GM18502 (cell line): ENCODE measurements at regions not wholly inside any gene's neighbourhood (a gene's known extent, or its start where the extent isn't known, plus 50 kb on each side); places are given as distances from the start of the nearest gene placed in this dataset.

Experiments used
- ATAC-seq: cut with Tn5 transposase; IDR thresholded peaks from one replicate; pipeline ENCODE4 v1.9.1; 2021; ENCODE audit warnings: mild to moderate bottlenecking; ENCODE audit not compliant: unreplicated experiment, poor library complexity

- no peak for ATAC-seq
Measured at GRCh38 chr6:81486234-81486633, 266.2 kb downstream of the TENT5A start.

DNA sequence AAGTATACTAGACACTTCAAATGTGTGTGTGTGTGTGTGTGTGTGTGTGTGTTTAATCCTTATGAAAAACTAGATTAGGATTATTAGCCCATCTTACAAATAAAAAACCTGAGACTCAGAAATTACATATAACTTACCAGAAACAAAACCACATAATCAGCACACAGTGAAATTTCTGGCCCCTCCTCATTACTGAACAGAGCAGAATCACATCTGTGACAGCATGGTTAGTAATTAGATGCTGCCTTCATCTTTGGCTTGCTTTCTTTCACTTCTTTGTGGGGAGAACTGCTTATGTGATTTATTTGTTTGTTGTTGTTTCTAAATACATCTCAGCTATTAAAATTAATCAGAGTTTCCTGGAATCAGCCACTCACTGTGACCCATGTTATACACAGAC is 267.1 kb downstream of the TENT5A start:
- ATAC-seq = no peak

GRCh38 chr6:81484251-81484650 is 268.2 kb downstream of the TENT5A start:
- ATAC-seq = no peak

- no peak for ATAC-seq
Measured at GRCh38 chr6:81480139-81480538, 272.3 kb downstream of the TENT5A start.

- no peak for ATAC-seq
Measured at GRCh38 chr6:81476881-81477280, 275.6 kb downstream of the TENT5A start.

- no peak for ATAC-seq
Measured at GRCh38 chr6:81475646-81476045, 276.8 kb downstream of the TENT5A start.

GRCh38 chr6:81465859-81466258 is 286.6 kb downstream of the TENT5A start:
- no peak for ATAC-seq

DNA sequence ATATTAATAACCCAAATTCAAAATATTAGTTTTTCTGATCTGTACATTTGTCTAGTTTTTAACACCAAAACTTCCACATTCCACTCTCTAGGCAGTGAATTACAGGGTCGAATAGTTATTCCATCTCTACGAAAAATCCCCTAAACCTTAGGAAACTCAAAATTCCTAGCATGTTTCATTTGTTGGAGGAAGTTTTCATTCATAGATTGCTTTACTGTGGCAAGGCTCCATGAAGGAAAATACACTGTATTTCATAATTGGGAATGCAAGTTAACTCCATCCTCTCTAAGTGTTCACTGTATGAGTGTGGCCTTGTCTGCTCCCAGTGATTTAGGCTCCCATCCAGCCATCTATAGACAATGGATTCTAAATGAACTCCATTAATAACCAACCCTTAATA is 296.1 kb downstream of the TENT5A start:
- no peak for ATAC-seq

DNA sequence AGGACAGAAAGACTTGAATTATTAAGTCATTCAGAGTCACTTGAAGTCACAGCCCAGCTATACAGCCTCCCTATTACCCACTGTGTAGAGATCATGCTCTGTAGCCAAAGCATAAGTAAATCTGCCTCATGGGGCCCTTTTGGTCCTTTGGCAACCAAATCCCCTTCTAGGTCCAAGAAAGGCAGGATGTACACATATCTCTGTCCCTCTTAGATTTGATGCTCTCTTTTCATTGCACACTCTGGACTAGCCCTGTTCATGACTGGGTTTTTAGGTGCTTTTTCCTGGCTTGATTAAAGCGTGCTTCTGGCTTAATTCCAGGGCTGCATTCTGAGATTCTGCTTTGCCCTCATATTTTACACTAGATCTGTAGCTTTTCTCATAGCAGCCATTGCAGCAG is 296.8 kb downstream of the TENT5A start:
- ATAC-seq = no peak

DNA sequence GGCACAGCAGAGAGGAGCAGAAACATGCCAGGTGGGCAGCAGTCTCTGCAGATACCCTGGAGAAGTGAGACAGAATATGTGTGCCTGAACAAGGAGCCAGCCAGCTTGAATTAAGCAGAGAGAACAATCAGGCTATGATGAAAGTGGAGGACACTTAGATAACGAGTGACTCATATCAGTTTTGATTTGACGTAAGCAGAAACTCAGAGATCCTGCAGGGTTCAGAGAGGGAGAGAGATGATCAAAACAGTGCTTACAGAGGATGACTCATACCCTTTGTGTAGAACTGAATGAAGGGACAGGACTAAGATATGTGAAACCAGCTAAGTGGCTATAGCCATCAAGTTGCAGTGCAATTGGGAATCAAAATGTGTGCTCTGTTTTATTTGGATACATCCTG is 300.7 kb downstream of the TENT5A start:
- ATAC-seq = no peak

GRCh38 chr6:81450180-81450579 is 302.3 kb downstream of the TENT5A start:
- no peak for ATAC-seq

GRCh38 chr6:81446509-81446908 is 306.0 kb downstream of the TENT5A start:
- ATAC-seq = no peak

GRCh38 chr6:81439417-81439816 is 313.1 kb downstream of the TENT5A start:
- ATAC-seq = no peak

DNA sequence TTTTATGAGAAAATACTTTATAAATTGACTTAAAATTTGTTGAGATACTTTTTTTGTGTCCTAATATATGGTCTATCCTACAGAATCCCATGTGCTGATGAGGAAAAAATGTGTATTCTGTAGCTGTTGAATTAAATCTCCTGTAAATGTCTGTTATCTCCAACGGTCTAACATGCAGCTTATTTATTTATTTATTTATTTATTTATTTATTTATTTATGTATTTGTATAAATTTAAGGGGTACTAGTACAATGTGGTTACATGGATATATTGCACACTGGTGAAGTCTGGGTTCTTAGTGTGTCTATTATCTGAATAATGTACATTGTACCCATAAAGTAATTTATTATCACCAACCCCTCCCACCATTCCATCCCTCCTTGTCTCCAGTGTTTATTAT is 315.5 kb downstream of the TENT5A start:
- no peak for ATAC-seq

GRCh38 chr6:81413306-81413705 is 339.2 kb downstream of the TENT5A start:
- no peak for ATAC-seq

DNA sequence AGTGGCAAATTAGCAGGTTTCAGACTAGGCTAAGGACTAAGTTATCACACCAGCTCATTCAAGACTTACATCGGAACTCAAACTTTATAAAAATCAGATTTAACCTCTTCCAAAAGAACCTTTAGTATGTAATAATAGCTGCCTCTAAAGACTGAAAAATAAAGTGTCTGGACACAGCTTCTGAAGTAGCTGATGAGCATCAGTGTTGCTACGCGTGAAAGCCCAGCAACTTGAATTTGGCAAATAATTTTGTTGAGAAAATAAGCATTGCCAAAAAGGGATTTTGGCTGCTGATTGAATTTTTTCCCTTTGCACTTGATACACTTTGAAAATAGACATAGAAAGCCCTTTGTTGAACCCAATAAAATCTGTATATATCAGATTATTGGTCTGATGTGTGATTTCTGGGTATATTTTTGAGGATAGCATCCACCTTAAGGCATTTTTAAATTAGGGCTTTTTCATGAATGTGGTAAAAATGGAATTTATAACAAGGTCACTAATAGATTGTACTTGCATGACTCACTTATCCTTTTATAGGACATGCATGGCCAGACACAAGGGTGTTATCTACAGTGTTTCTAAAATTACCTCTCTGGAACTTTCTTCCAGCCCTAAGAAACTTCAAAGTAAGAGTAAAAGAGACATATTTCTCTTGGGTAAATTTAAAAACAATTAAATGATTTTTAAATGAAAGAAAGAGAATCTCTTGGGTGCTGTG is 350.4 kb downstream of the TENT5A start:
- no peak for ATAC-seq

DNA sequence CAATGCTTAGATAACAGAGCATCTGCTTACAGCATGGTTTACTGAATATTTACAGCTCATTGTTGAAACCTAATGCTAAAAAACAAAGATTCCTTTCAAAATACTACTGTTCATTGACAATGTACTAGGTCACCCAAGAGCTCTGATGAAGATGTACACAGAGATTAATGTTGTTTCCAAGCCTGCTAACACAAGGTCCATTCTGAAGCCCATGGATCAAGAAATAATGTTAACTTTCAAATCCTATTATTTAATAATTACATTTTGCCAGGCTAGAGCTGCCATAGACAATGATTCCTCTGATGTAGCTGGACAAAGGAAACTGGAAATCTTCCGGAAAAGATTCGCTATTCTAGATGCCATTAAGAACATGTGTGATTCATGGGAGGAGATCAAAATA is 355.6 kb downstream of the TENT5A start:
- ATAC-seq = no peak

DNA sequence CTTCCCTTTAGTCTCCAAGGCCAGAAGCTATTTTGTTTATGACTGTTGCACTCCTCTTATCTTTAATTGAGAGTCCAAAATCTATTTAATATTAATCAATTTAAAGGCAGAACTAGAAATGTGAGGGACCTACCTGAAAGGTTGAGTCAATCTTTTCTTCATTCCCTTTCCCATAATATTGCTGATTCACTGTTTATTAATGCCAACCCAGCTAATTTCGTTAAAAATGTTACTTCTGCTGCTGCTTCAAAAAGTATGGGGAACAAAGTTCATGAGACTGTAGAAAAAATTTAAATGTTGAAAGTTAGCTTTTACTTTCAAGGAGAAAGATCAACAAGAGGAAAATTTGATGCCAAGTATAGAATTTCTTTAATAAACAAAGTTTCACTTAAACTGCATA is 365.3 kb downstream of the TENT5A start:
- no peak for ATAC-seq

- no peak for ATAC-seq
Measured at GRCh38 chr6:81384921-81385320, 367.6 kb downstream of the TENT5A start.

DNA sequence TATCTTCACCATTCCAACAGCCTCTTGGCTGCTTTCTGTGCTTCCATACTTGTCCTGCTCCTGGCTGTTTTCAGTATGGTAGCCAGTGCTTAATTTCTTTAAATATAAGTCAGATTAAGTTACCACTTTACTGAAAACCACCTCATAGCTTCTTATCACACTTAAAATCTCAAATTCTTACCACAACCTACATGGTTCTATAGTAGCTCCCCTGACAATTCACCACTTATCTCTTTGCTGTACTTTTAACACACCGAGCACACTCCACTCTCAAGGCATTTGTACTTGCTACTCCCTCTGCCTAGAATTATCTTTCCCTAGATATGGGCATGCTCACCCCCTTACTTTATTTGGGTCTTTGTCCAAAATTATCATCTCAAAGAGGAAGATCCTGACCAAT is 369.0 kb downstream of the TENT5A start:
- no peak for ATAC-seq

- no peak for ATAC-seq
Measured at GRCh38 chr6:81382852-81383251, 369.6 kb downstream of the TENT5A start.

DNA sequence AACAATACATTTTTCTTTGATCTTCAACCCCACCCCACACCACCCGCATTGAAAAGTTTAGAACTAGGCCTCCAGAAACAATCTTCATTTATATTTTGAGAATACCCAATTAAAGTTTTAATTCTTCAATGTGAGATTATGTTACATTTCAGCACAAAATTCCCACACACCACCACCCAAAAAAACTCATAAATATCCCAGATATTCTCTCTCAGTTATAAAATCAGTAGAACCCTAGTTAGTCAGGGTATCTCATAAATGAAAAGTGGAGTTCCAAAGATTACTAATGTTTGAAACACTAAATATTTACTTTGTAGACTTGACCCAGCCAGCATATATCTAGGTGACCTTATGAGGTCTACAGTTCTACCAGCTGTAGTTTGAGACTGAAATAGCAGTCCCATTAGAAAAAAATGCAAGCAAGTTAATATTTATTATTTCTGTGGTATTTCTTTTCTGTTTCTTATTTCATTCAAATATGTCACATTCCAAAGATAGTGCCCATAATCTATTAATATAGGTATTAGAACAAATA is 371.0 kb downstream of the TENT5A start:
- ATAC-seq = no peak
